Fibroblast of peridontal ligament (primary cell): ENCODE measurements at regions not wholly inside any gene's neighbourhood (a gene's known extent, or its start where the extent isn't known, plus 50 kb on each side); places are given as distances from the start of the nearest gene placed in this dataset.

Experiments
- DNase-seq: peaks from one replicate; pipeline ENCODE4 v3.0.0-alpha.2; 2010; ENCODE audit errors: extremely low read depth

DNA sequence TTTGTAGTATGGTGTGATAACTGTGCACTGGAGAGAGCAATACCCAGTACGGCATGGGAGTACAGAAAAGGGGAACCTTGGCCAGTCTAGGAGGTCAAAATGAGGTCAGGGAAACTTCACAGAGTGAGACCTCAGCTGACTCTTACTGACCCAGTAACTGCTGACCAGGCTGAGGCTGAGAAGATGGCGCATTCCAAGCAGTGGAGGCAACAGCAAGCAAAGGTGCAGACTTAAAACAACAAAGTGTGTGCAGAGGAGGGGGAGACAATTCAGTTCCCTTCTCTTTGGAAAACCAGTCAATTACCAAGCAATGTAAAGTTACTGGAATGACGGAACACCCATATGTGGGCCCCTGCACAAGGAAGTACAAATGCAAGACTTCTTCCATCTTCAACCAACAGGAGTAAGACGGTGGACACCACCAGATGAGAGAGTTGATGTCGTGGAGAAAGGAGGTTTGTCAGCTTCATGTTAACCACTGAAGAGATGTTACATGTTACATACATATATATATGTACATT lies 54.6 kb upstream of the PRDX6 start:
- DNase-seq, result no peak

DNA sequence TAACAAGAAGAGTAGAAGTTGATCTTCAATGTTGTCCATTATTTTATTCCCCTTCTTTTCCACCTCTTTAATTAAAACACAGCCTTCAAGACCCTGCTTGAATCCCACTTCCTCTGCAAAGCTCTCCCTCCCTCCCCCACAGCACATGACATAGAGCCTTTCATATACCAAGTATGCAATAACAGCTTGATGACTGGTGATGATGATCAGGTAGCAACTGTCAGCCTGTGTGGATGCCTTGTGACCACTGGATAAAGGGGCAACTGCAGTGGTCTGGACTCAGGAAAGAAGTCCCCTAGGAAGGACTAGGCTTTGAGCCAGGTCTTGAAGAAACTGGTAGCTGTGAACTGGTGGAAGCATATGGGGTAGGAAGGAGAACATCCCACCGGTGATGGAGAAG lies 53.8 kb upstream of the PRDX6 start:
- no peak for DNase-seq

DNA sequence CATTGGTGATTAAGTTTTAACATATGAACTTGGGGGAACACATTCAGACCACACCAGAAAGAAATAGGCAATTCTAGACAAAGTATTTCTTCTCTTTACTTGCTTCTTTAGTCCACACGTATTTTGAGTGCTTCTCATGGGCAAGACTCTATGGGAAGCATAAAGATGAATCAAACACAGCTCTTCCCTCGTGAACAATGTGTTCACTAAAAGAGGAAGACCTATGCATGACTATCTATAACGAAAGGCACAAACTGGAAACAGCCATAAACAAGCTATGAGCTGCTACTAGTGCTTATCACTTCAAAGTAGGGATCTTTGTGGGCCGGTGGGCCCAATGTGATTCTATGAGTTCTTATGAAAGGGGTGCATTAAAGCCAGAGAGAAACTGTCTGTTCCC lies 53.0 kb upstream of the PRDX6 start:
- no peak for DNase-seq

DNA sequence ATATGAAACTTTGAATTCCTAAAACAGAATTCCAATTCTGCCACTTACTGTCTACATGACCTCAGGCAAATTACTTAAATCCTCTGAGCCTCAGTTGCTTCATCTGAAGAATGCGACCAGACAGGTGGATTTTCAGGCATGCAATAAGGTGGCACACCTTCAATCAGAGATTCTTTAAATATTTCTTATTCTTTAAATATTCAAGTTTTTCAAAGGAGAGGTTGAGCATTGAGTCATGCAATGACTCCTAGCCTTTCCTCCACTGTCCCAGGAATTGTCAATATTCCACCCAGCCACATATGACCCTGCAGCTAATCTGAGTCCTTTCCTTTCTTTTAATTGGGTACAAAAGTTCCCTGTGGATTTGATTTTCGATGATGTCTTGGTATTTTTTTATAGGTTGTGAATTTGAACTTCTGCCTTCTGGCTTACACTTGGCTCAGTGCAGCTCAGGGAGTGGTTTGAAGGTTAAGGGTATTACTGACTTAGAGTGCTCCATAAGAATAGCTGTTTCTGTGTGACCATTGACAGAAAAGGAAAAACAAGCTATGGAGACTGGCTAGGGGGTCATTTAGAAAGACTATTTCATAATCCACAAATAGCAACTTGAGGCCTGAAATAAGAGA lies 52.2 kb upstream of the PRDX6 start:
- DNase-seq, result no peak

DNA sequence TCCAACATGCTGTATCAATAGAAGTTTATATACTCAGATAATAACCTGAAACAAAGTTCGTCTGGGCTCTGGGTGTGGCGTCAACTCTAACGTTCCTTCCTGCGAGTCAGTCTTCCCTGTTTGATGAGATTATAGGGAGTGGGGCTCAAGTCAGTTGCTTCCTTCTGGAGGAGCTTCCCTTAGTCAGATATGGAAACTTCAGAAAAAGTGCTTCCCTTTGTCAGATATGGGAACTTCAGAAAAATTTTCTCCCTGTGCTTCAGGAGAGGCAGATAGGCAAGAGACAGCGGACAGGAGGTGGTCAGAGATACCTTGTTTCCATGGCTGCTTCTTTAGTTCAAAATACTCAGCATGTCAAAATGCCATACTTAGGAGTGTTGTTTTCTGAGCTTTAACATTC lies 51.1 kb upstream of the PRDX6 start:
- DNase-seq, result no peak

DNA sequence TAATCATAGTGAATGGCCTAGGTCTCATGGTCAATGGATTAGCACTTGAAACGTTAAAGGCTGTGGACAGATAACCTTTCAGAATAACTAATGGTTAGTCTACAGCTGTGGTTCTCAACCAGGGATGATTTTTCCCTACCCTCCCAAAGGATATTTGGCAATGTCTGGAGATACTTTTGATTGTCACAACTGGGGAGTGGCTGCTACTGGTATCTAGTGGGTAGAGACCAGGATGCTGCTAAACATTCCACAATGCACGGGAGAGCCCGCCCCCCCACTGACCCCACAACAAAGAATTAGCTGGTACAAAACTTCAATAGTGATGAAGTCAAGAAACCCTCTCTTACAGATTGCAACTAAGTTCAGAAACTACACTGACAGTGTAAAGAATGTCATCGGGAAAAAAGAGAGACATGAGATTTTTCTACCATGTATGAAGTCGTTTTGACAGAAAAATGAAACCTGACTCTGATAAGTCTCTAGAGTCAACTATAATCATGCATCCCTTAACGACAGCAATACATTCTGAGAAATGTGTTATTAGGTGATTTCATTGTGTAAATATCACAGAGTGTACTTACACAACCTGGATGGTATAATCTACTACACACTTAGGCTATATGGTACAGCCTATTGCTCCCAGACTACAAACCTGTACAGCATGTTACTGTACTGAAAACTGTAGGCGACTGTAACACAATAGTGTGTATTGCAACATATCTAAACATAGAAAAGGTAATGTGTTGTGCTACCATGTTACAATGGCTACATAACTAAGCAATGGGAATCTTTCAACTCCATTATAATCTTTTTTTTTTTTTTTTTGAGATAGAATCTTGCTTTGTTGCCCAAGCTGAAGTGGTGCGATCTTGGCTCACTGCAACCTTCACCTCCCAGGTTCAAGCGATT lies 49.7 kb upstream of the PRDX6 start:
- DNase-seq, result no peak
